ENCODE measurements at regions not wholly inside any gene's neighbourhood (a gene's known extent, or its start where the extent isn't known, plus 50 kb on each side); places are given as distances from the start of the nearest gene placed in this dataset.
A peak's percentile ranks its signal among the peaks of the same experiment; 100 is the strongest.

GRCh38 chr1:65687428-65688214 lies 105.1 kb upstream of the PDE4B start:
- peak; percentile 18 for DNase-seq

- no peak for DNase-seq
These were observed 104.5 kb upstream of the PDE4B start for GRCh38 chr1:65688215-65688566.

GRCh38 chr1:65688848-65689247 lies 103.8 kb upstream of the PDE4B start:
- no peak for DNase-seq

- DNase-seq, result no peak
These were observed 101.4 kb upstream of the PDE4B start for GRCh38 chr1:65691152-65691900.

- DNase-seq, result no peak
These were observed 100.7 kb upstream of the PDE4B start for GRCh38 chr1:65691972-65692371.

- DNase-seq, result no peak
These were observed 98.6 kb upstream of the PDE4B start for GRCh38 chr1:65694126-65694525.

- DNase-seq, result no peak
These were observed 97.8 kb upstream of the PDE4B start for GRCh38 chr1:65694933-65695332.

- DNase-seq, result no peak
These were observed 94.1 kb upstream of the PDE4B start for GRCh38 chr1:65698590-65698989.

GRCh38 chr1:65703853-65704252 lies 88.8 kb upstream of the PDE4B start:
- no peak for DNase-seq

- no peak for DNase-seq
These were observed 88.4 kb upstream of the PDE4B start for GRCh38 chr1:65704318-65704717.

GRCh38 chr1:65717815-65718454 lies 74.8 kb upstream of the PDE4B start:
- DNase-seq, result no peak

GRCh38 chr1:65719391-65719790 lies 73.3 kb upstream of the PDE4B start:
- no peak for DNase-seq

GRCh38 chr1:65722461-65722860 lies 70.2 kb upstream of the PDE4B start:
- no peak for DNase-seq

- DNase-seq, result no peak
These were observed 68.5 kb upstream of the PDE4B start for GRCh38 chr1:65724151-65724550.

- DNase-seq, result no peak
These were observed 67.6 kb upstream of the PDE4B start for GRCh38 chr1:65725064-65725463.

GRCh38 chr1:65728504-65728903 lies 64.2 kb upstream of the PDE4B start:
- no peak for DNase-seq

- no peak for DNase-seq
These were observed 63.4 kb upstream of the PDE4B start for GRCh38 chr1:65729259-65729658.

- no peak for DNase-seq
These were observed 57.7 kb upstream of the PDE4B start for GRCh38 chr1:65734979-65735378.

GRCh38 chr1:65741993-65742392 lies 50.7 kb upstream of the PDE4B start:
- DNase-seq, result no peak
